ENCODE measurements at regions not wholly inside any gene's neighbourhood (a gene's known extent, or its start where the extent isn't known, plus 50 kb on each side); places are given as distances from the start of the nearest gene placed in this dataset.

DNA sequence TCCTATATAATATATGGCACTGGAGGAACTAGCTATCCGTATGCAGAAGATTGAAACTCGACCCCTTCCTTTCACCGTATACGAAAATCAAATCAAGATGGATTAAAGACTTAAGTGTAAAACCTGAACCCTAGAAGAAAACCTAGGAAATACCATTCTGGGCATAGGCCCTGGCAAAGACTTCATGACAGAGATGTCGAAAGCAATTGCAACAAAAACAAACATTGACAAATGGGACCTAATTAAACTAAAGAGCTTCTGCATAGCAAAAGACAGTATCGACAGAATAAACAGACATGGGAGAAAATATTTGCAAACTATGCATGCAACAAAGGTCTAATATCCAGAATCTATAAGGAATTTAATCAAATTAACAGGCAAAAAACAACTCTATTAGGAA, 61.4 kb upstream of the HDAC9 start:
- H3K4me3 ChIP-seq (ENCODE audit: insufficient read depth in 1 of 2, low read depth in 1 of 2, low read length in 2 of 2), result no peak overlapping the region
- no peak overlapping the region for H2AFZ ChIP-seq (ENCODE audit: low read depth, low read length)
- no peaks in the 10 kb centered on the region for H3K27me3 ChIP-seq (ENCODE audit: control insufficient read depth in 1 of 2, insufficient read depth in 1 of 2, low read length in 2 of 2)
- H3K23ac ChIP-seq (ENCODE audit: low read length in 2 of 2), result no peak overlapping the region
- no peak overlapping the region for H2BK15ac ChIP-seq (ENCODE audit: low read depth, poor library complexity, severe bottlenecking)
- H3K36me3 ChIP-seq (ENCODE audit: control insufficient read depth in 1 of 2, insufficient read depth in 2 of 2, low read depth in 1 of 2, low read length in 2 of 2), result no peaks in the 10 kb centered on the region
- H3K79me1 ChIP-seq (replicated peaks; ENCODE audit: low read length, poor library complexity, severe bottlenecking), result no peaks in the 10 kb centered on the region
- H4K8ac ChIP-seq (ENCODE audit: low read length), result no peak overlapping the region
- no peak overlapping the region for H3K14ac ChIP-seq (ENCODE audit: low read length in 2 of 2)
- no peak overlapping the region for H3K4me2 ChIP-seq (ENCODE audit: low read length, poor library complexity, severe bottlenecking)
- H2BK5ac ChIP-seq (ENCODE audit: low read depth, low read length, poor library complexity, severe bottlenecking), result no peak overlapping the region
- H3K4me1 ChIP-seq (ENCODE audit: control insufficient read depth, insufficient read depth, low read depth, low read length), result no peaks in the 10 kb centered on the region
- H2BK12ac ChIP-seq (ENCODE audit: low read length in 2 of 2), result no peak overlapping the region
- DNase-seq, result no peak
- no peak overlapping the region for H4K91ac ChIP-seq (ENCODE audit: low read length)
- H2BK120ac ChIP-seq (ENCODE audit: low read depth, low read length), result no peak overlapping the region
- H3K9ac ChIP-seq (ENCODE audit: low read length), result no peak overlapping the region
- H3K4ac ChIP-seq (ENCODE audit: low read depth in 1 of 2, low read length in 2 of 2), result no peak overlapping the region
- H3K27ac ChIP-seq (ENCODE audit: low read length, poor library complexity, severe bottlenecking), result no peak overlapping the region
- no peak overlapping the region for H2AK5ac ChIP-seq (ENCODE audit: low read length, severe bottlenecking)
- H3K9me3 ChIP-seq (ENCODE audit: control insufficient read depth, low read length), result no peaks in the 10 kb centered on the region
- 97% methylated on average over 5 of the region's 6 CpGs for WGBS
- H3K18ac ChIP-seq (ENCODE audit: low read depth in 1 of 2, low read length in 2 of 2), result no peak overlapping the region

GRCh38 chr7:18437101-18437500, 58.4 kb upstream of the HDAC9 start:
- Histone ChIP-seq H3K9me3 (ENCODE audit: control insufficient read depth, low read length) (no peaks in the 10 kb centered on the region), H3K79me1 (replicated peaks; ENCODE audit: low read length, poor library complexity, severe bottlenecking) (no peaks in the 10 kb centered on the region), H2BK15ac (ENCODE audit: low read depth, poor library complexity, severe bottlenecking) (no peak overlapping the region), H2AFZ (ENCODE audit: low read depth, low read length) (no peak overlapping the region), H3K36me3 (ENCODE audit: control insufficient read depth in 1 of 2, insufficient read depth in 2 of 2, low read depth in 1 of 2, low read length in 2 of 2) (no peaks in the 10 kb centered on the region), H4K91ac (ENCODE audit: low read length) (no peak overlapping the region), H2BK120ac (ENCODE audit: low read depth, low read length) (no peak overlapping the region), H2AK5ac (ENCODE audit: low read length, severe bottlenecking) (no peak overlapping the region), H3K4me1 (ENCODE audit: control insufficient read depth, insufficient read depth, low read depth, low read length) (no peaks in the 10 kb centered on the region), H3K4me3 (ENCODE audit: insufficient read depth in 1 of 2, low read depth in 1 of 2, low read length in 2 of 2) (no peak overlapping the region), H4K8ac (ENCODE audit: low read length) (no peak overlapping the region), H2BK12ac (ENCODE audit: low read length in 2 of 2) (no peak overlapping the region), H3K23ac (ENCODE audit: low read length in 2 of 2) (no peak overlapping the region), H3K14ac (ENCODE audit: low read length in 2 of 2) (no peak overlapping the region), H3K4ac (ENCODE audit: low read depth in 1 of 2, low read length in 2 of 2) (no peak overlapping the region), H2BK5ac (ENCODE audit: low read depth, low read length, poor library complexity, severe bottlenecking) (no peak overlapping the region), H3K27me3 (ENCODE audit: control insufficient read depth in 1 of 2, insufficient read depth in 1 of 2, low read length in 2 of 2) (no peaks in the 10 kb centered on the region), H3K18ac (ENCODE audit: low read depth in 1 of 2, low read length in 2 of 2) (no peak overlapping the region), H3K9ac (ENCODE audit: low read length) (no peak overlapping the region), H3K27ac (ENCODE audit: low read length, poor library complexity, severe bottlenecking) (no peak overlapping the region), H3K4me2 (ENCODE audit: low read length, poor library complexity, severe bottlenecking) (no peak overlapping the region)
- WGBS, result 100% methylated on average over 1 of the region's 1 CpG
- peak; percentile 6 for DNase-seq

DNA sequence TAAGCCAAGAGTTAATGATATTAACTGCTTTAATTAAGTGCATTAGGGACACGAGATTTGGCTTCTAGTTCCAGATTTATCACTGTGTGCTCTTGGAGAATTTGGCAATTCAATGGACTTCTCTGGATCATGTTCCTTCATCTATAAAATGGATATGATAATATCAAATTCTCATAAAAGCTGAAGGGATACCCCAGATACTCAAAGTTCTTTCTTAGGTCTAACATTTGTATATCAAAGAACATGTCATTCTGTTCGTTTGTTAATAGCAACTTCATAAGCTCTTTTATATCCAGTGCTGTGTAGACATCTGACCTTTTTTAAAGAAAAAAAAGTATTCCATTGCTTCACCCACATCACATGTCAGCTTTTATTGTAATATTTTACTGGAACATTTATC, 54.6 kb upstream of the HDAC9 start:
- no peak overlapping the region for H2BK120ac ChIP-seq (ENCODE audit: low read depth, low read length)
- H3K36me3 ChIP-seq (ENCODE audit: control insufficient read depth in 1 of 2, insufficient read depth in 2 of 2, low read depth in 1 of 2, low read length in 2 of 2), result no peaks in the 10 kb centered on the region
- 100% methylated on average over 1 of the region's 2 CpGs for WGBS
- H2BK15ac ChIP-seq (ENCODE audit: low read depth, poor library complexity, severe bottlenecking), result no peak overlapping the region
- no peak for DNase-seq
- no peaks in the 10 kb centered on the region for H3K4me1 ChIP-seq (ENCODE audit: control insufficient read depth, insufficient read depth, low read depth, low read length)
- H3K18ac ChIP-seq (ENCODE audit: low read depth in 1 of 2, low read length in 2 of 2), result no peak overlapping the region
- no peak overlapping the region for H3K4ac ChIP-seq (ENCODE audit: low read depth in 1 of 2, low read length in 2 of 2)
- no peaks in the 10 kb centered on the region for H3K79me1 ChIP-seq (replicated peaks; ENCODE audit: low read length, poor library complexity, severe bottlenecking)
- H3K27me3 ChIP-seq (ENCODE audit: control insufficient read depth in 1 of 2, insufficient read depth in 1 of 2, low read length in 2 of 2), result no peaks in the 10 kb centered on the region
- H3K23ac ChIP-seq (ENCODE audit: low read length in 2 of 2), result no peak overlapping the region
- no peak overlapping the region for H3K14ac ChIP-seq (ENCODE audit: low read length in 2 of 2)
- H4K91ac ChIP-seq (ENCODE audit: low read length), result no peak overlapping the region
- no peak overlapping the region for H2AFZ ChIP-seq (ENCODE audit: low read depth, low read length)
- H2AK5ac ChIP-seq (ENCODE audit: low read length, severe bottlenecking), result no peak overlapping the region
- no peak overlapping the region for H3K27ac ChIP-seq (ENCODE audit: low read length, poor library complexity, severe bottlenecking)
- no peak overlapping the region for H2BK12ac ChIP-seq (ENCODE audit: low read length in 2 of 2)
- H3K9me3 ChIP-seq (ENCODE audit: control insufficient read depth, low read length), result no peaks in the 10 kb centered on the region
- H3K4me3 ChIP-seq (ENCODE audit: insufficient read depth in 1 of 2, low read depth in 1 of 2, low read length in 2 of 2), result no peak overlapping the region
- no peak overlapping the region for H4K8ac ChIP-seq (ENCODE audit: low read length)
- H2BK5ac ChIP-seq (ENCODE audit: low read depth, low read length, poor library complexity, severe bottlenecking), result no peak overlapping the region
- no peak overlapping the region for H3K9ac ChIP-seq (ENCODE audit: low read length)
- no peak overlapping the region for H3K4me2 ChIP-seq (ENCODE audit: low read length, poor library complexity, severe bottlenecking)

- H3K4me1 ChIP-seq (ENCODE audit: control insufficient read depth, insufficient read depth, low read depth, low read length), result no peaks in the 10 kb centered on the region
- H3K79me1 ChIP-seq (replicated peaks; ENCODE audit: low read length, poor library complexity, severe bottlenecking), result no peaks in the 10 kb centered on the region
- H3K14ac ChIP-seq (ENCODE audit: low read length in 2 of 2), result no peak overlapping the region
- H3K9me3 ChIP-seq (ENCODE audit: control insufficient read depth, low read length), result no peaks in the 10 kb centered on the region
- DNase-seq, result no peak
- no CpG with 5 or more reads among the region's 1 CpG for WGBS
- H3K27me3 ChIP-seq (ENCODE audit: control insufficient read depth in 1 of 2, insufficient read depth in 1 of 2, low read length in 2 of 2), result no peaks in the 10 kb centered on the region
- H4K91ac ChIP-seq (ENCODE audit: low read length), result no peak overlapping the region
- no peak overlapping the region for H3K4me3 ChIP-seq (ENCODE audit: insufficient read depth in 1 of 2, low read depth in 1 of 2, low read length in 2 of 2)
- H3K4me2 ChIP-seq (ENCODE audit: low read length, poor library complexity, severe bottlenecking), result no peak overlapping the region
- H2AK5ac ChIP-seq (ENCODE audit: low read length, severe bottlenecking), result no peak overlapping the region
- no peak overlapping the region for H2BK120ac ChIP-seq (ENCODE audit: low read depth, low read length)
- H3K18ac ChIP-seq (ENCODE audit: low read depth in 1 of 2, low read length in 2 of 2), result no peak overlapping the region
- no peak overlapping the region for H2BK15ac ChIP-seq (ENCODE audit: low read depth, poor library complexity, severe bottlenecking)
- no peak overlapping the region for H3K9ac ChIP-seq (ENCODE audit: low read length)
- no peak overlapping the region for H2BK12ac ChIP-seq (ENCODE audit: low read length in 2 of 2)
- H4K8ac ChIP-seq (ENCODE audit: low read length), result no peak overlapping the region
- no peak overlapping the region for H3K23ac ChIP-seq (ENCODE audit: low read length in 2 of 2)
- no peak overlapping the region for H3K4ac ChIP-seq (ENCODE audit: low read depth in 1 of 2, low read length in 2 of 2)
- H2AFZ ChIP-seq (ENCODE audit: low read depth, low read length), result no peak overlapping the region
- no peak overlapping the region for H3K27ac ChIP-seq (ENCODE audit: low read length, poor library complexity, severe bottlenecking)
- no peak overlapping the region for H2BK5ac ChIP-seq (ENCODE audit: low read depth, low read length, poor library complexity, severe bottlenecking)
- H3K36me3 ChIP-seq (ENCODE audit: control insufficient read depth in 1 of 2, insufficient read depth in 2 of 2, low read depth in 1 of 2, low read length in 2 of 2), result no peaks in the 10 kb centered on the region
Measured at GRCh38 chr7:18444826-18445225, 50.7 kb upstream of the HDAC9 start.
